Testis (tissue), 2 donors: ENCODE measurements at regions not wholly inside any gene's neighbourhood (a gene's known extent, or its start where the extent isn't known, plus 50 kb on each side); places are given as distances from the start of the nearest gene placed in this dataset.
"Not testable (repeated sequence)": the region's sequence is repeated elsewhere in the genome, so short reads cannot be mapped to it uniquely, and the experiment has no call there.

Experiments used
- DNase-seq: peaks from one replicate; pipeline ENCODE4 v3.0.0-alpha.2; 2019
- H3K27ac ChIP-seq, 2 donors: fragments of 200-600 bp; sonication (generic); one replicate each; pipeline ENCODE4 v1.5.1; 2019
- H3K27me3 ChIP-seq: fragments of 200-600 bp; sonication (generic); one replicate; pipeline ENCODE4 v1.5.1; 2019
- H3K36me3 ChIP-seq: fragments of 200-600 bp; sonication (generic); one replicate; pipeline ENCODE4 v1.5.1; 2017; ENCODE audit warnings: low read depth; ENCODE audit errors: missing control alignments
- H3K4me1 ChIP-seq: fragments of 200-600 bp; sonication (generic); one replicate; pipeline ENCODE4 v1.5.1; 2019
- H3K4me3 ChIP-seq, 2 donors: fragments of 200-600 bp; sonication (generic); one replicate each; pipeline ENCODE4 v1.5.1; 2017 to 2019
- H3K9me3 ChIP-seq: fragments of 200-600 bp; sonication (generic); one replicate; pipeline ENCODE4 v1.5.1; 2017
- CTCF ChIP-seq, 3 experiments: fragments of 450-650 bp in 2 of 3; fragments of 200-600 bp in 1 of 3; sonication (generic) in 1 of 3; IDR thresholded peaks; one replicate each; pipeline ENCODE4 v1.5.1; 2016 to 2019; ENCODE audit warnings: antibody characterized with exemption in 3 of 3, mild to moderate bottlenecking in 2 of 3, moderate library complexity in 1 of 3
- POLR2A ChIP-seq: fragments of 450-650 bp; IDR thresholded peaks from one replicate; pipeline ENCODE4 v1.6.1; 2017; ENCODE audit warnings: antibody characterized with exemption, mild to moderate bottlenecking, moderate library complexity
- WGBS, 2 donors: methylation state at CpG; one replicate each; pipeline ENCODE4 v1.1.5; 2018; 5-methylcytosine and 5-hydroxymethylcytosine counted together
- intact Hi-C: fragments of 100-400 bp; cut with DNase I; formaldehyde crosslinking; loops from one replicate; pipeline ENCODE4 v1.15.1; 2023; ENCODE audit warnings: low total_unique reads

GRCh38 chr18:76708722-76709353 is 113.5 kb upstream of the ZNF236 start:
- Histone ChIP-seq H3K4me3 (peak overlapping the region; percentile 19 to 46), H3K9me3 (no peaks in the 10 kb centered on the region), H3K27me3 (no peaks in the 10 kb centered on the region), H3K27ac (peak overlapping the region in 1 of 2 donors; percentile 34), H3K36me3 (no peaks in the 10 kb centered on the region), H3K4me1 (no peaks in the 10 kb centered on the region)
- intact Hi-C loops: loop anchor here (10.0 kb wide), 1 partner anchor 304 kb away; no protein-coding TSS in a partner anchor
- peak; percentile 83 for DNase-seq
- no peak for TF ChIP-seq POLR2A
- TF ChIP-seq CTCF (IDR thresholded peaks at IDR 0.05): no peak
- WGBS, 2 donors: 58 to 82% methylated on average over 11 to 25 of the region's 25 CpGs

- peak; percentile 38 for DNase-seq
- Histone ChIP-seq H3K4me1 (no peaks in the 10 kb centered on the region), H3K27me3 (no peaks in the 10 kb centered on the region), H3K36me3 (no peaks in the 10 kb centered on the region), H3K27ac (peak overlapping the region; percentile 6 to 34), H3K9me3 (no peaks in the 10 kb centered on the region), H3K4me3 (peak overlapping the region; percentile 19 to 46)
- intact Hi-C loops: loop anchor here (10.0 kb wide), 1 partner anchor 303 kb away; no protein-coding TSS in a partner anchor
- TF ChIP-seq POLR2A (no peak), CTCF (IDR thresholded peaks at IDR 0.05) (no peak)
- 53 to 87% methylated on average over 15 to 28 of the region's 28 CpGs for WGBS, 2 donors
Observed at GRCh38 chr18:76708071-76708721, 114.2 kb upstream of the ZNF236 start.

- no peak for DNase-seq
- H3K4me1 ChIP-seq: no peaks in the 10 kb centered on the region
- intact Hi-C loops: loop anchor here (10.0 kb wide), 1 partner anchor 303 kb away; no protein-coding TSS in a partner anchor
- WGBS, 2 donors: 31 to 41% methylated on average over 7 of the region's 7 CpGs
- no peaks in the 10 kb centered on the region for H3K27me3 ChIP-seq
- peak overlapping the region in 1 of 2 donors; percentile 34 for H3K27ac ChIP-seq
- peak overlapping the region in 1 of 2 donors; percentile 46 for H3K4me3 ChIP-seq
- TF ChIP-seq POLR2A (no peak), CTCF (IDR thresholded peaks at IDR 0.05) (no peak)
- no peaks in the 10 kb centered on the region for H3K36me3 ChIP-seq
- H3K9me3 ChIP-seq: no peaks in the 10 kb centered on the region
Observed at GRCh38 chr18:76707534-76707933, 114.8 kb upstream of the ZNF236 start.

GRCh38 chr18:76704589-76704988 is 117.8 kb upstream of the ZNF236 start:
- not testable (repeated sequence) for H3K9me3 ChIP-seq, H3K4me1 ChIP-seq, DNase-seq, H3K4me3 ChIP-seq, H3K27ac ChIP-seq, H3K27me3 ChIP-seq, H3K36me3 ChIP-seq
- intact Hi-C loops: loop anchor here (10.0 kb wide), 1 partner anchor 300 kb away; no protein-coding TSS in a partner anchor
- WGBS, 2 donors: 96 to 98% methylated on average over 4 of the region's 4 CpGs

- Histone ChIP-seq H3K9me3 (no peaks in the 10 kb centered on the region), H3K4me3 (no peak overlapping the region), H3K36me3 (no peaks in the 10 kb centered on the region), H3K27me3 (no peaks in the 10 kb centered on the region), H3K4me1 (no peaks in the 10 kb centered on the region), H3K27ac (no peak overlapping the region)
- intact Hi-C loops: loop anchor here (10.0 kb wide), 1 partner anchor 295 kb away; no protein-coding TSS in a partner anchor
- WGBS, 2 donors: 80 to 84% methylated on average over 11 of the region's 11 CpGs
- no peak for TF ChIP-seq POLR2A
- no peak for TF ChIP-seq CTCF (IDR thresholded peaks at IDR 0.05)
- DNase-seq: no peak
Observed at GRCh38 chr18:76699923-76700322, 122.4 kb upstream of the ZNF236 start.
